Esophagus muscularis mucosa (tissue), 3 donors: ENCODE measurements at regions not wholly inside any gene's neighbourhood (a gene's known extent, or its start where the extent isn't known, plus 50 kb on each side); places are given as distances from the start of the nearest gene placed in this dataset.

ENCODE experiments used
- CTCF ChIP-seq, 3 experiments: fragments of 200-600 bp in 2 of 3; fragments of 450-650 bp in 1 of 3; sonication (generic) in 2 of 3; IDR thresholded peaks; one replicate each; pipeline ENCODE4 v1.5.1; 2017 to 2019; ENCODE audit warnings: antibody characterized with exemption in 3 of 3, mild to moderate bottlenecking in 2 of 3, moderate library complexity in 1 of 3
- EP300 ChIP-seq: sonication (generic); formaldehyde crosslinking; IDR thresholded peaks from one replicate; pipeline ENCODE4 v1.6.1; 2017; ENCODE audit warnings: antibody characterized with exemption

GRCh38 chr15:38796589-38796988, 232.0 kb upstream of the RASGRP1 start:
- no peak for TF ChIP-seq CTCF (IDR thresholded peaks at IDR 0.05)
- no peak for TF ChIP-seq EP300
